Choroid plexus epithelial cell (primary cell): ENCODE measurements at regions not wholly inside any gene's neighbourhood (a gene's known extent, or its start where the extent isn't known, plus 50 kb on each side); places are given as distances from the start of the nearest gene placed in this dataset.

Source experiments
- DNase-seq: peaks from one replicate; pipeline ENCODE4 v3.0.0-alpha.2; 2010; ENCODE audit warnings: low read depth
- H3K4me3 ChIP-seq: 2 replicates; pipeline ENCODE4 v1.5.1; 2011; ENCODE audit warnings: low read depth, mild to moderate bottlenecking, control low read depth, low read length, moderate library complexity
- CTCF ChIP-seq: conservative IDR thresholded peaks from 2 replicates; pipeline ENCODE4 v1.5.1; 2011; ENCODE audit warnings: low read depth, mild to moderate bottlenecking, control low read depth, inconsistent platforms, low read length, moderate library complexity

GRCh38 chr9:118439441-118439840 lies 735.2 kb downstream of the TLR4 start:
- H3K4me3 ChIP-seq, result no peak overlapping the region
- no peak for DNase-seq
- TF ChIP-seq CTCF, result no peak

- no peak for TF ChIP-seq CTCF
- no peak for DNase-seq
Measured at GRCh38 chr9:118444403-118444802, 740.2 kb downstream of the TLR4 start.

GRCh38 chr9:118446943-118447639 lies 742.9 kb downstream of the TLR4 start:
- H3K4me3 ChIP-seq, result no peak overlapping the region
- DNase-seq, result no peak

More at GRCh38 chr9:118444403-118444802, 740.2 kb downstream of the TLR4 start:
- no peak overlapping the region for H3K4me3 ChIP-seq

GRCh38 chr9:118449554-118449953 lies 745.4 kb downstream of the TLR4 start:
- DNase-seq, result no peak
- TF ChIP-seq CTCF, result no peak

More at GRCh38 chr9:118446943-118447639, 742.9 kb downstream of the TLR4 start:
- no peak for TF ChIP-seq CTCF

GRCh38 chr9:118455259-118455658 lies 751.1 kb downstream of the TLR4 start:
- DNase-seq, result no peak
- TF ChIP-seq CTCF, result no peak
- no peak overlapping the region for H3K4me3 ChIP-seq

More at GRCh38 chr9:118449554-118449953, 745.4 kb downstream of the TLR4 start:
- no peak overlapping the region for H3K4me3 ChIP-seq

GRCh38 chr9:118455788-118456187 lies 751.6 kb downstream of the TLR4 start:
- no peak overlapping the region for H3K4me3 ChIP-seq
- DNase-seq, result no peak
- TF ChIP-seq CTCF, result no peak

- no peak for TF ChIP-seq CTCF
- DNase-seq, result no peak
- H3K4me3 ChIP-seq, result no peak overlapping the region
Measured at GRCh38 chr9:118457171-118458000, 753.2 kb downstream of the TLR4 start.
